ENCODE measurements at regions not wholly inside any gene's neighbourhood (a gene's known extent, or its start where the extent isn't known, plus 50 kb on each side); places are given as distances from the start of the nearest gene placed in this dataset.

- no peak for TF ChIP-seq POLR2AphosphoS5 (IDR thresholded peaks at IDR 0.05; ENCODE audit: low read depth, low read length)
- TF ChIP-seq PBX3 (CRISPR knock-in tag; IDR thresholded peaks at IDR 0.05; ENCODE audit: borderline replicate concordance): no peak
- no peak for TF ChIP-seq MAX (IDR thresholded peaks at IDR 0.05)
- no peak for TF ChIP-seq POLR2A (IDR thresholded peaks at IDR 0.05; ENCODE audit: insufficient read depth in 1 of 2, low read depth in 2 of 2, low read length in 2 of 2)
- no peak for TF ChIP-seq LRRFIP1 (CRISPR knock-in tag; conservative IDR thresholded peaks at IDR 0.05)
- TF ChIP-seq KLF13 (CRISPR knock-in tag; IDR thresholded peaks at IDR 0.05): no peak
- TF ChIP-seq THAP7 (CRISPR knock-in tag; IDR thresholded peaks at IDR 0.05): no peak
- no peak for TF ChIP-seq ZHX1 (CRISPR knock-in tag; IDR thresholded peaks at IDR 0.05; ENCODE audit: low read depth)
- no peak for TF ChIP-seq TBL1XR1 (IDR thresholded peaks at IDR 0.05; ENCODE audit: borderline replicate concordance, low read length, partially characterized antibody)
- TF ChIP-seq ZNF747 (CRISPR knock-in tag; IDR thresholded peaks at IDR 0.05; ENCODE audit: borderline replicate concordance): no peak
- TF ChIP-seq ZC3H4 (CRISPR knock-in tag; IDR thresholded peaks at IDR 0.05; ENCODE audit: borderline replicate concordance): no peak
These were observed 382.8 kb upstream of the HS6ST1 start for GRCh38 chr2:128701418-128701817.
